GM12878 (cell line): ENCODE measurements at regions not wholly inside any gene's neighbourhood (a gene's known extent, or its start where the extent isn't known, plus 50 kb on each side); places are given as distances from the start of the nearest gene placed in this dataset.

Experiments used
- ATAC-seq: fragments of 200-7000 bp; cut with Tn5 transposase; 3 replicates; pipeline ENCODE4 v1.9.1; 2020; ENCODE audit warnings: mild to moderate bottlenecking, moderate library complexity
- BruUV-seq: library from RNA; stranded (reverse); fragments of 400-500 nt; replicated peaks from 2 replicates; lab custom pipeline; 2021; lab: Mats Ljungman, UMichigan
- CTCF ChIA-PET: fragments of 300-600 bp; sonication (Branson Sonifier 250); formaldehyde crosslinking; extraction: SDS; loops from one replicate; lab custom pipeline; 2021; ENCODE audit warnings: inconsistent platforms; lab: Yijun Ruan, JAX
- POLR2A ChIA-PET: fragments of 350-600 bp; formaldehyde crosslinking; extraction: SDS; loops from one replicate; lab custom pipeline; 2021; ENCODE audit warnings: inconsistent platforms; lab: Charles Lee
- RAD21 ChIA-PET: fragments of 300-600 bp; sonication (Branson Sonifier 250); formaldehyde crosslinking; loops from one replicate; lab custom pipeline; 2023; ENCODE audit warnings: antibody characterized with exemption; ENCODE audit not compliant: unreplicated experiment; lab: Charles Lee
- SMC1A ChIA-PET: fragments of 300-600 bp; sonication (Branson Sonifier 250); formaldehyde crosslinking; loops from one replicate; lab custom pipeline; 2023; ENCODE audit not compliant: unreplicated experiment, uncharacterized antibody; lab: Charles Lee
- DNase-seq: peaks from one replicate; pipeline ENCODE4 v3.0.0-alpha.2; 2011; ENCODE audit warnings: low read depth, low spot score
- FAIRE-seq: peaks from 3 replicates; lab custom pipeline; 2011; peaks lifted over from hg19 to GRCh38; lab: Jason Lieb, UNC
- H2AFZ ChIP-seq: 2 replicates; pipeline ENCODE4 v1.6.0; 2011; ENCODE audit warnings: low read depth, low read length, control low read depth; ENCODE audit not compliant: control insufficient read depth
- H3K27ac ChIP-seq: 2 replicates; pipeline ENCODE4 v1.5.1; 2011; ENCODE audit warnings: control low read depth; ENCODE audit not compliant: control insufficient read depth, insufficient read depth
- H3K27me3 ChIP-seq, 2 experiments: replicated peaks in 1 of 2; 2 replicates each; pipeline versions ENCODE4 v1.6.0 to v1.6.1; 2011; ENCODE audit warnings: low read length in 1 of 2; ENCODE audit not compliant: control insufficient read depth in 2 of 2, insufficient read depth in 2 of 2
- H3K36me3 ChIP-seq, 2 experiments: 2 replicates each; pipeline ENCODE4 v1.5.1; 2011; ENCODE audit warnings: low read length in 1 of 2; ENCODE audit not compliant: control insufficient read depth in 2 of 2, insufficient read depth in 2 of 2
- H3K4me1 ChIP-seq: 2 replicates; pipeline ENCODE4 v1.6.1; 2011; ENCODE audit warnings: mild to moderate bottlenecking, low read length, moderate library complexity, mixed read lengths; ENCODE audit not compliant: control insufficient read depth, insufficient read depth
- H3K4me2 ChIP-seq: 2 replicates; pipeline ENCODE4 v1.6.0; 2011; ENCODE audit warnings: control low read depth; ENCODE audit not compliant: control insufficient read depth, insufficient read depth
- H3K4me3 ChIP-seq: fragments of 200-600 bp; sonication (generic); 2 replicates; pipeline ENCODE4 v1.5.1; 2016
- H3K79me2 ChIP-seq: 2 replicates; pipeline ENCODE4 v1.6.0; 2011; ENCODE audit warnings: low read length; ENCODE audit not compliant: control insufficient read depth, insufficient read depth
- H3K9ac ChIP-seq: 2 replicates; pipeline ENCODE4 v1.8.0; 2011; ENCODE audit warnings: low read length, control low read depth, mixed read lengths; ENCODE audit not compliant: control insufficient read depth, insufficient read depth
- H3K9me3 ChIP-seq: replicated peaks from 3 replicates; pipeline ENCODE4 v1.5.1; 2011; ENCODE audit warnings: mild to moderate bottlenecking, low read length; ENCODE audit not compliant: control insufficient read depth, insufficient read depth
- H4K20me1 ChIP-seq: 2 replicates; pipeline ENCODE4 v1.6.0; 2011; ENCODE audit not compliant: control insufficient read depth, insufficient read depth
- CBX3 ChIP-seq: fragments of 200-600 bp; sonication (generic); IDR thresholded peaks from 2 replicates; pipeline ENCODE4 v1.6.1; 2016; ENCODE audit warnings: low read depth, borderline replicate concordance
- CBX5 ChIP-seq: sonication (generic); IDR thresholded peaks from 2 replicates; pipeline ENCODE4 v1.6.1; 2016; ENCODE audit warnings: low read depth, moderate library complexity, mild to moderate bottlenecking, inconsistent platforms
- CHD1 ChIP-seq: IDR thresholded peaks from 2 replicates; pipeline ENCODE4 v1.6.1; 2012; ENCODE audit warnings: low read depth, low read length, improper control_type of control experiment
- HCFC1 ChIP-seq: fragments of 150-350 bp; IDR thresholded peaks from 2 replicates; pipeline ENCODE4 v1.6.1; 2014; ENCODE audit warnings: low read length
- KLF5 ChIP-seq: fragments of 450-650 bp; IDR thresholded peaks from 2 replicates; pipeline ENCODE4 v1.6.1; 2014; ENCODE audit warnings: mild to moderate bottlenecking; ENCODE audit not compliant: partially characterized antibody
- MTA3 ChIP-seq: IDR thresholded peaks from 2 replicates; pipeline ENCODE4 v1.6.1; 2012; ENCODE audit warnings: low read length, inconsistent platforms, borderline replicate concordance
- NFIC ChIP-seq: IDR thresholded peaks from 2 replicates; pipeline ENCODE4 v1.6.1; 2012; ENCODE audit warnings: low read depth, mild to moderate bottlenecking, inconsistent platforms, low read length, moderate library complexity
- PKNOX1 ChIP-seq: fragments of 450-650 bp; IDR thresholded peaks from 2 replicates; pipeline ENCODE4 v1.6.1; 2016; ENCODE audit warnings: mild to moderate bottlenecking
- SPI1 ChIP-seq: IDR thresholded peaks from 2 replicates; pipeline ENCODE4 v1.6.1; 2011; ENCODE audit warnings: low read depth, mild to moderate bottlenecking, low read length, moderate library complexity, borderline replicate concordance; ENCODE audit not compliant: insufficient read depth
- SREBF2 ChIP-seq: IDR thresholded peaks from 2 replicates; pipeline ENCODE4 v1.6.1; 2012; ENCODE audit warnings: mild to moderate bottlenecking, low read length
- SUPT20H ChIP-seq: IDR thresholded peaks from 2 replicates; pipeline ENCODE4 v1.6.1; 2011; ENCODE audit warnings: low read depth, mild to moderate bottlenecking, low read length, moderate library complexity, borderline replicate concordance; ENCODE audit not compliant: control insufficient read depth
- WGBS: methylation state at CpG from one replicate; pipeline ENCODE4 v1.1.6; 2016; ENCODE audit warnings: low lambda C conversion rate; ENCODE audit not compliant: insufficient replicate concordance, insufficient coverage; ENCODE audit errors: missing lambda C conversion rate; 5-methylcytosine and 5-hydroxymethylcytosine counted together
- in situ Hi-C: fragments of 300-500 bp; cut with MboI; formaldehyde crosslinking; loops from 9 replicates; pipeline ENCODE4 v1.14.3; 2018; ENCODE audit warnings: mixed read lengths
- intact Hi-C: fragments of 100-400 bp; cut with micrococcal nuclease; formaldehyde crosslinking; loops from one replicate; pipeline ENCODE4 v1.14.2; 2022; ENCODE audit not compliant: unreplicated experiment
- TF ChIP-seq, protein P1 (sequence below): fragments of 150-350 bp; IDR thresholded peaks from 2 replicates; pipeline ENCODE4 v1.6.1; 2014; ENCODE audit warnings: mild to moderate bottlenecking, low read depth, low read length
- TF ChIP-seq, protein P2 (sequence below): fragments of 450-650 bp; IDR thresholded peaks from 2 replicates; pipeline ENCODE4 v1.6.1; 2017; ENCODE audit warnings: low read depth, mild to moderate bottlenecking, moderate library complexity
- TF ChIP-seq, protein P3 (sequence below): IDR thresholded peaks from 2 replicates; pipeline ENCODE4 v1.6.1; 2011; ENCODE audit warnings: borderline replicate concordance, low read depth, mild to moderate bottlenecking, moderate library complexity, mixed read lengths, low read length; ENCODE audit not compliant: insufficient read depth; ENCODE audit errors: extremely low read length
- TF ChIP-seq, protein P4 (sequence below): fragments of 450-650 bp; IDR thresholded peaks from 2 replicates; pipeline ENCODE4 v1.6.1; 2017; ENCODE audit warnings: mild to moderate bottlenecking, moderate library complexity

- H3K4me1 ChIP-seq: no peaks in the 10 kb centered on the region
- POLR2A ChIA-PET: no interaction called here
- no peak overlapping the region for H2AFZ ChIP-seq
- H3K27me3 ChIP-seq: no peaks in the 10 kb centered on the region
- no peaks in the 10 kb centered on the region for H3K36me3 ChIP-seq
- H3K4me2 ChIP-seq: no peak overlapping the region
- no peak for FAIRE-seq
- SMC1A ChIA-PET: interaction anchor here (0.6 kb wide), 1 partner anchor 1103 kb away, joined by 3 read pairs; no protein-coding TSS in a partner anchor
- H3K4me3 ChIP-seq: no peak overlapping the region
- DNase-seq: no peak
- RAD21 ChIA-PET: no interaction called here
- no peaks in the 10 kb centered on the region for H4K20me1 ChIP-seq
- no peak for ATAC-seq
- H3K9ac ChIP-seq: no peak overlapping the region
- BruUV-seq: no TSS peak
- intact Hi-C loops: no loop called here
- no peak overlapping the region for H3K27ac ChIP-seq
- CTCF ChIA-PET: no interaction called here
- no peaks in the 10 kb centered on the region for H3K9me3 ChIP-seq
- no peak for TF ChIP-seq SREBF2
- TF ChIP-seq, protein P1, sequence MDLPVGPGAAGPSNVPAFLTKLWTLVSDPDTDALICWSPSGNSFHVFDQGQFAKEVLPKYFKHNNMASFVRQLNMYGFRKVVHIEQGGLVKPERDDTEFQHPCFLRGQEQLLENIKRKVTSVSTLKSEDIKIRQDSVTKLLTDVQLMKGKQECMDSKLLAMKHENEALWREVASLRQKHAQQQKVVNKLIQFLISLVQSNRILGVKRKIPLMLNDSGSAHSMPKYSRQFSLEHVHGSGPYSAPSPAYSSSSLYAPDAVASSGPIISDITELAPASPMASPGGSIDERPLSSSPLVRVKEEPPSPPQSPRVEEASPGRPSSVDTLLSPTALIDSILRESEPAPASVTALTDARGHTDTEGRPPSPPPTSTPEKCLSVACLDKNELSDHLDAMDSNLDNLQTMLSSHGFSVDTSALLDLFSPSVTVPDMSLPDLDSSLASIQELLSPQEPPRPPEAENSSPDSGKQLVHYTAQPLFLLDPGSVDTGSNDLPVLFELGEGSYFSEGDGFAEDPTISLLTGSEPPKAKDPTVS: no peak
- TF ChIP-seq MTA3: no peak
- TF ChIP-seq SPI1: no peak
- TF ChIP-seq, protein P2, sequence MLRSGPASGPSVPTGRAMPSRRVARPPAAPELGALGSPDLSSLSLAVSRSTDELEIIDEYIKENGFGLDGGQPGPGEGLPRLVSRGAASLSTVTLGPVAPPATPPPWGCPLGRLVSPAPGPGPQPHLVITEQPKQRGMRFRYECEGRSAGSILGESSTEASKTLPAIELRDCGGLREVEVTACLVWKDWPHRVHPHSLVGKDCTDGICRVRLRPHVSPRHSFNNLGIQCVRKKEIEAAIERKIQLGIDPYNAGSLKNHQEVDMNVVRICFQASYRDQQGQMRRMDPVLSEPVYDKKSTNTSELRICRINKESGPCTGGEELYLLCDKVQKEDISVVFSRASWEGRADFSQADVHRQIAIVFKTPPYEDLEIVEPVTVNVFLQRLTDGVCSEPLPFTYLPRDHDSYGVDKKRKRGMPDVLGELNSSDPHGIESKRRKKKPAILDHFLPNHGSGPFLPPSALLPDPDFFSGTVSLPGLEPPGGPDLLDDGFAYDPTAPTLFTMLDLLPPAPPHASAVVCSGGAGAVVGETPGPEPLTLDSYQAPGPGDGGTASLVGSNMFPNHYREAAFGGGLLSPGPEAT: no peak
- TF ChIP-seq KLF5: no peak
- TF ChIP-seq PKNOX1: no peak
- TF ChIP-seq SUPT20H: no peak
- TF ChIP-seq, protein P3, sequence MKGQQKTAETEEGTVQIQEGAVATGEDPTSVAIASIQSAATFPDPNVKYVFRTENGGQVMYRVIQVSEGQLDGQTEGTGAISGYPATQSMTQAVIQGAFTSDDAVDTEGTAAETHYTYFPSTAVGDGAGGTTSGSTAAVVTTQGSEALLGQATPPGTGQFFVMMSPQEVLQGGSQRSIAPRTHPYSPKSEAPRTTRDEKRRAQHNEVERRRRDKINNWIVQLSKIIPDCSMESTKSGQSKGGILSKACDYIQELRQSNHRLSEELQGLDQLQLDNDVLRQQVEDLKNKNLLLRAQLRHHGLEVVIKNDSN: no peak
- TF ChIP-seq HCFC1: no peak
- TF ChIP-seq, protein P4, sequence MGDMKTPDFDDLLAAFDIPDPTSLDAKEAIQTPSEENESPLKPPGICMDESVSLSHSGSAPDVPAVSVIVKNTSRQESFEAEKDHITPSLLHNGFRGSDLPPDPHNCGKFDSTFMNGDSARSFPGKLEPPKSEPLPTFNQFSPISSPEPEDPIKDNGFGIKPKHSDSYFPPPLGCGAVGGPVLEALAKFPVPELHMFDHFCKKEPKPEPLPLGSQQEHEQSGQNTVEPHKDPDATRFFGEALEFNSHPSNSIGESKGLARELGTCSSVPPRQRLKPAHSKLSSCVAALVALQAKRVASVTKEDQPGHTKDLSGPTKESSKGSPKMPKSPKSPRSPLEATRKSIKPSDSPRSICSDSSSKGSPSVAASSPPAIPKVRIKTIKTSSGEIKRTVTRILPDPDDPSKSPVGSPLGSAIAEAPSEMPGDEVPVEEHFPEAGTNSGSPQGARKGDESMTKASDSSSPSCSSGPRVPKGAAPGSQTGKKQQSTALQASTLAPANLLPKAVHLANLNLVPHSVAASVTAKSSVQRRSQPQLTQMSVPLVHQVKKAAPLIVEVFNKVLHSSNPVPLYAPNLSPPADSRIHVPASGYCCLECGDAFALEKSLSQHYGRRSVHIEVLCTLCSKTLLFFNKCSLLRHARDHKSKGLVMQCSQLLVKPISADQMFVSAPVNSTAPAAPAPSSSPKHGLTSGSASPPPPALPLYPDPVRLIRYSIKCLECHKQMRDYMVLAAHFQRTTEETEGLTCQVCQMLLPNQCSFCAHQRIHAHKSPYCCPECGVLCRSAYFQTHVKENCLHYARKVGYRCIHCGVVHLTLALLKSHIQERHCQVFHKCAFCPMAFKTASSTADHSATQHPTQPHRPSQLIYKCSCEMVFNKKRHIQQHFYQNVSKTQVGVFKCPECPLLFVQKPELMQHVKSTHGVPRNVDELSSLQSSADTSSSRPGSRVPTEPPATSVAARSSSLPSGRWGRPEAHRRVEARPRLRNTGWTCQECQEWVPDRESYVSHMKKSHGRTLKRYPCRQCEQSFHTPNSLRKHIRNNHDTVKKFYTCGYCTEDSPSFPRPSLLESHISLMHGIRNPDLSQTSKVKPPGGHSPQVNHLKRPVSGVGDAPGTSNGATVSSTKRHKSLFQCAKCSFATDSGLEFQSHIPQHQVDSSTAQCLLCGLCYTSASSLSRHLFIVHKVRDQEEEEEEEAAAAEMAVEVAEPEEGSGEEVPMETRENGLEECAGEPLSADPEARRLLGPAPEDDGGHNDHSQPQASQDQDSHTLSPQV: no peak
- TF ChIP-seq CBX3: no peak
- no peak for TF ChIP-seq NFIC
- TF ChIP-seq CHD1: no peak
- no peak for TF ChIP-seq CBX5
- TF ChIP-seq, all 136 proteins: peak for 0
- no peaks in the 10 kb centered on the region for H3K79me2 ChIP-seq
- WGBS: 13% methylated on average over 7 of the region's 7 CpGs
- in situ Hi-C loops: no loop called here
These were observed 60.4 kb downstream of the SOX4 start for GRCh38 chr6:21653905-21654304.
